ENCODE measurements at regions not wholly inside any gene's neighbourhood (a gene's known extent, or its start where the extent isn't known, plus 50 kb on each side); places are given as distances from the start of the nearest gene placed in this dataset.

DNA sequence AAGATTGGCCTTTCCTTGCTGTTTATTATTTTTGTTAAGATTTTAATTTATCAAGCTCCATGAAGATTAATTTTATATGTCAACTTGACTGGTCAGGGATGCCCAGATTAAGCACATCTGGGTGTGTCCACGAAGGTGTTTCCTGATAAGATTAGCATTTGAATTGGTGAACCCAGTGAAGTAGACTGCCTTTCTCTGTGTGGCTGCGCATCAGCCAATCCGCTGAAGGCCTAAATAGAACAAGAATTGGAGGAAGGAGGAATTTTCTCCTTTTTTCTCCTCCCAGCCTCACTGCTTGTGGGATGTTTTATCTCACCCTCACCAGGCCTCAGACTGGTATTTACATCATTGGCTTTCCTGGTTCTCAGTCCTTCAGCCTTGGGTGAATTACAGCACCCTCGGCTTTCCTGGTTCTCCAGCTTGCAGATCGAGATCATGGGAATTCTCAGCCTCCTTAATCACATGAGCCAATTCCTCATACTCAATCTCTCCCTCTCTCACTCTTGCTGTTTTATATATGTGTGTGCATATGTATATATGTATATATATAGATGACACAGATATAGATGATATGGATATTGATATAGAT lies 135.4 kb upstream of the SPEF2 start:
- H3K27me3 ChIP-seq (ENCODE audit: control insufficient read depth in 2 of 2, insufficient read depth in 2 of 2, low read length in 2 of 2), result no peaks in the 10 kb centered on the region
- no peaks in the 10 kb centered on the region for H3K9me3 ChIP-seq (replicated peaks; ENCODE audit: control insufficient read depth, insufficient read depth, low read depth, low read length)
- CTCF ChIA-PET (ENCODE audit: low intra/inter-chr PET ratio), result no interaction called here
- no peak for FAIRE-seq
- no peaks in the 10 kb centered on the region for H3K36me3 ChIP-seq (ENCODE audit: control insufficient read depth, insufficient read depth, low read length)
- in situ Hi-C loops (cut with MboI), result no loop called here
- no peak for DNase-seq (ENCODE audit: extremely low read depth in 1 of 4, low spot score in 3 of 4)
- no peak overlapping the region for H3K4me3 ChIP-seq
- no peak overlapping the region for H3K9ac ChIP-seq (ENCODE audit: insufficient read depth in 1 of 2, low read depth in 2 of 2, low read length in 2 of 2)
- POLR2A ChIA-PET, result no interaction called here
- no peaks in the 10 kb centered on the region for H3K4me1 ChIP-seq (replicated peaks in 1 of 2; ENCODE audit: control insufficient read depth in 2 of 2, insufficient read depth in 2 of 2, low read length in 2 of 2)
- H3K79me2 ChIP-seq (ENCODE audit: control insufficient read depth, insufficient read depth, low read length), result no peaks in the 10 kb centered on the region
- no peak overlapping the region for H3K27ac ChIP-seq (ENCODE audit: extremely low read depth, low read depth, low read length)
- no TSS peak for BruUV-seq (replicated peaks)
- WGBS (ENCODE audit: insufficient coverage, low coverage, missing lambda C conversion rate), result 2% methylated on average over 5 of the region's 5 CpGs
- TF ChIP-seq BRCA1 (IDR thresholded peaks at IDR 0.05) (no peak), BRCA1 (CRISPR knock-in tag; IDR thresholded peaks at IDR 0.05) (no peak), CXXC5 (CRISPR knock-in tag; IDR thresholded peaks at IDR 0.05) (no peak), DNMT1 (IDR thresholded peaks at IDR 0.05) (no peak), RBM15 (IDR thresholded peaks at IDR 0.05; ENCODE audit: insufficient read depth, low read length) (no peak), HIVEP1 (CRISPR knock-in tag; IDR thresholded peaks at IDR 0.05) (no peak), ZNF354B (CRISPR knock-in tag; IDR thresholded peaks at IDR 0.05) (no peak), CHD1 (IDR thresholded peaks at IDR 0.05; ENCODE audit: low read length) (no peak), LARP7 (IDR thresholded peaks at IDR 0.05) (no peak), POLR2B (IDR thresholded peaks at IDR 0.05; ENCODE audit: low read depth, partially characterized antibody) (no peak), TEAD1 (CRISPR knock-in tag; IDR thresholded peaks at IDR 0.05) (no peak), NFE2L1 (tag; IDR thresholded peaks at IDR 0.05; ENCODE audit: borderline replicate concordance, low read depth) (no peak), HES1 (IDR thresholded peaks at IDR 0.05; ENCODE audit: low read depth) (no peak), NFATC3 (IDR thresholded peaks at IDR 0.05) (no peak), STAG1 (CRISPR knock-in tag; IDR thresholded peaks at IDR 0.05; ENCODE audit: borderline replicate concordance) (no peak), PRDM10 (IDR thresholded peaks at IDR 0.05; ENCODE audit: partially characterized antibody) (no peak), BRF2 (IDR thresholded peaks at IDR 0.05; ENCODE audit: borderline replicate concordance, insufficient read depth, insufficient read length) (no peak), SETDB1 (IDR thresholded peaks at IDR 0.05; ENCODE audit: low read length) (no peak)
- TF ChIP-seq, protein P1, sequence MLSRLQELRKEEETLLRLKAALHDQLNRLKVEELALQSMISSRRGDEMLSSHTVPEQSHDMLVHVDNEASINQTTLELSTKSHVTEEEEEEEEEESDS (CRISPR knock-in tag; IDR thresholded peaks at IDR 0.05), result no peak
- no peaks in the 10 kb centered on the region for H4K20me1 ChIP-seq (replicated peaks; ENCODE audit: control insufficient read depth, insufficient read depth, low read length)
- ATAC-seq, result no peak
- H3K4me2 ChIP-seq (ENCODE audit: insufficient read depth, low read length), result no peak overlapping the region
- no peaks in the 10 kb centered on the region for H3K9me1 ChIP-seq (ENCODE audit: control insufficient read depth, insufficient read depth, low read length)
- intact Hi-C loops (cut with micrococcal nuclease), result no loop called here
- no peak overlapping the region for H2AFZ ChIP-seq (ENCODE audit: low read depth, low read length)
